Stomach (tissue), 4 donors: ENCODE measurements at regions not wholly inside any gene's neighbourhood (a gene's known extent, or its start where the extent isn't known, plus 50 kb on each side); places are given as distances from the start of the nearest gene placed in this dataset.

Experiments
- CTCF ChIP-seq, 7 experiments: fragments of 450-650 bp in 4 of 7; fragments of 200-600 bp in 3 of 7; sonication (generic) in 3 of 7; IDR thresholded peaks; one replicate each; pipeline ENCODE4 v1.5.1; 2016 to 2019; ENCODE audit warnings: antibody characterized with exemption in 7 of 7, control low read depth in 2 of 7, mild to moderate bottlenecking in 1 of 7
- POLR2A ChIP-seq, 4 donors: fragments of 450-650 bp; IDR thresholded peaks; one replicate each; pipeline ENCODE4 v1.6.1; 2016; ENCODE audit warnings: antibody characterized with exemption in 4 of 4, control low read depth in 2 of 4, mild to moderate bottlenecking in 1 of 4, moderate library complexity in 1 of 4

DNA sequence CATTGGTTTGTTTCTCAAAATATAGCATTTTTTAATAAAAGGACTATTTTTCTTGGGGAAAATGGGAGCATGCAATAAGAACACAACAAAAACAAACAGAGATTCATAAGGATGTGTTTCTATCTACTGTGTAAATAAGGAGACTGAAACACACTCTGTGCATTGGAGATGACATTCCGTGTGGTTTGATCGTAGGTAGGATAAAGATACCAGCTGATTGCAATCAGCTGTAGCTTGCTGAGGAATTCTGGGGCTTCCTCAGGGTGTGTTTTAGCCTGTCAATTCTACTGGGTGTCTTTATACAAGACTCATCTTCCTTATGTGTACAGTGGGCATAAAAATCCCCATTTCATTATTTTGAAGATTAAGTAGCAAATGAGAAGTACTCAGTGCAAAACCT lies 591.6 kb downstream of the DSC3 start:
- no peak for TF ChIP-seq POLR2A (IDR thresholded peaks at IDR 0.05)
- no peak for TF ChIP-seq CTCF (IDR thresholded peaks at IDR 0.05)
